ENCODE measurements at regions not wholly inside any gene's neighbourhood (a gene's known extent, or its start where the extent isn't known, plus 50 kb on each side); places are given as distances from the start of the nearest gene placed in this dataset.

- TF ChIP-seq, protein P1, sequence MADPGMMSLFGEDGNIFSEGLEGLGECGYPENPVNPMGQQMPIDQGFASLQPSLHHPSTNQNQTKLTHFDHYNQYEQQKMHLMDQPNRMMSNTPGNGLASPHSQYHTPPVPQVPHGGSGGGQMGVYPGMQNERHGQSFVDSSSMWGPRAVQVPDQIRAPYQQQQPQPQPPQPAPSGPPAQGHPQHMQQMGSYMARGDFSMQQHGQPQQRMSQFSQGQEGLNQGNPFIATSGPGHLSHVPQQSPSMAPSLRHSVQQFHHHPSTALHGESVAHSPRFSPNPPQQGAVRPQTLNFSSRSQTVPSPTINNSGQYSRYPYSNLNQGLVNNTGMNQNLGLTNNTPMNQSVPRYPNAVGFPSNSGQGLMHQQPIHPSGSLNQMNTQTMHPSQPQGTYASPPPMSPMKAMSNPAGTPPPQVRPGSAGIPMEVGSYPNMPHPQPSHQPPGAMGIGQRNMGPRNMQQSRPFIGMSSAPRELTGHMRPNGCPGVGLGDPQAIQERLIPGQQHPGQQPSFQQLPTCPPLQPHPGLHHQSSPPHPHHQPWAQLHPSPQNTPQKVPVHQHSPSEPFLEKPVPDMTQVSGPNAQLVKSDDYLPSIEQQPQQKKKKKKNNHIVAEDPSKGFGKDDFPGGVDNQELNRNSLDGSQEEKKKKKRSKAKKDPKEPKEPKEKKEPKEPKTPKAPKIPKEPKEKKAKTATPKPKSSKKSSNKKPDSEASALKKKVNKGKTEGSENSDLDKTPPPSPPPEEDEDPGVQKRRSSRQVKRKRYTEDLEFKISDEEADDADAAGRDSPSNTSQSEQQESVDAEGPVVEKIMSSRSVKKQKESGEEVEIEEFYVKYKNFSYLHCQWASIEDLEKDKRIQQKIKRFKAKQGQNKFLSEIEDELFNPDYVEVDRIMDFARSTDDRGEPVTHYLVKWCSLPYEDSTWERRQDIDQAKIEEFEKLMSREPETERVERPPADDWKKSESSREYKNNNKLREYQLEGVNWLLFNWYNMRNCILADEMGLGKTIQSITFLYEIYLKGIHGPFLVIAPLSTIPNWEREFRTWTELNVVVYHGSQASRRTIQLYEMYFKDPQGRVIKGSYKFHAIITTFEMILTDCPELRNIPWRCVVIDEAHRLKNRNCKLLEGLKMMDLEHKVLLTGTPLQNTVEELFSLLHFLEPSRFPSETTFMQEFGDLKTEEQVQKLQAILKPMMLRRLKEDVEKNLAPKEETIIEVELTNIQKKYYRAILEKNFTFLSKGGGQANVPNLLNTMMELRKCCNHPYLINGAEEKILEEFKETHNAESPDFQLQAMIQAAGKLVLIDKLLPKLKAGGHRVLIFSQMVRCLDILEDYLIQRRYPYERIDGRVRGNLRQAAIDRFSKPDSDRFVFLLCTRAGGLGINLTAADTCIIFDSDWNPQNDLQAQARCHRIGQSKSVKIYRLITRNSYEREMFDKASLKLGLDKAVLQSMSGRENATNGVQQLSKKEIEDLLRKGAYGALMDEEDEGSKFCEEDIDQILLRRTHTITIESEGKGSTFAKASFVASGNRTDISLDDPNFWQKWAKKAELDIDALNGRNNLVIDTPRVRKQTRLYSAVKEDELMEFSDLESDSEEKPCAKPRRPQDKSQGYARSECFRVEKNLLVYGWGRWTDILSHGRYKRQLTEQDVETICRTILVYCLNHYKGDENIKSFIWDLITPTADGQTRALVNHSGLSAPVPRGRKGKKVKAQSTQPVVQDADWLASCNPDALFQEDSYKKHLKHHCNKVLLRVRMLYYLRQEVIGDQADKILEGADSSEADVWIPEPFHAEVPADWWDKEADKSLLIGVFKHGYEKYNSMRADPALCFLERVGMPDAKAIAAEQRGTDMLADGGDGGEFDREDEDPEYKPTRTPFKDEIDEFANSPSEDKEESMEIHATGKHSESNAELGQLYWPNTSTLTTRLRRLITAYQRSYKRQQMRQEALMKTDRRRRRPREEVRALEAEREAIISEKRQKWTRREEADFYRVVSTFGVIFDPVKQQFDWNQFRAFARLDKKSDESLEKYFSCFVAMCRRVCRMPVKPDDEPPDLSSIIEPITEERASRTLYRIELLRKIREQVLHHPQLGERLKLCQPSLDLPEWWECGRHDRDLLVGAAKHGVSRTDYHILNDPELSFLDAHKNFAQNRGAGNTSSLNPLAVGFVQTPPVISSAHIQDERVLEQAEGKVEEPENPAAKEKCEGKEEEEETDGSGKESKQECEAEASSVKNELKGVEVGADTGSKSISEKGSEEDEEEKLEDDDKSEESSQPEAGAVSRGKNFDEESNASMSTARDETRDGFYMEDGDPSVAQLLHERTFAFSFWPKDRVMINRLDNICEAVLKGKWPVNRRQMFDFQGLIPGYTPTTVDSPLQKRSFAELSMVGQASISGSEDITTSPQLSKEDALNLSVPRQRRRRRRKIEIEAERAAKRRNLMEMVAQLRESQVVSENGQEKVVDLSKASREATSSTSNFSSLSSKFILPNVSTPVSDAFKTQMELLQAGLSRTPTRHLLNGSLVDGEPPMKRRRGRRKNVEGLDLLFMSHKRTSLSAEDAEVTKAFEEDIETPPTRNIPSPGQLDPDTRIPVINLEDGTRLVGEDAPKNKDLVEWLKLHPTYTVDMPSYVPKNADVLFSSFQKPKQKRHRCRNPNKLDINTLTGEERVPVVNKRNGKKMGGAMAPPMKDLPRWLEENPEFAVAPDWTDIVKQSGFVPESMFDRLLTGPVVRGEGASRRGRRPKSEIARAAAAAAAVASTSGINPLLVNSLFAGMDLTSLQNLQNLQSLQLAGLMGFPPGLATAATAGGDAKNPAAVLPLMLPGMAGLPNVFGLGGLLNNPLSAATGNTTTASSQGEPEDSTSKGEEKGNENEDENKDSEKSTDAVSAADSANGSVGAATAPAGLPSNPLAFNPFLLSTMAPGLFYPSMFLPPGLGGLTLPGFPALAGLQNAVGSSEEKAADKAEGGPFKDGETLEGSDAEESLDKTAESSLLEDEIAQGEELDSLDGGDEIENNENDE (IDR thresholded peaks at IDR 0.05; ENCODE audit: insufficient replicate concordance, low read length) = no peak
- TF ChIP-seq NANOG (IDR thresholded peaks at IDR 0.05; ENCODE audit: insufficient read depth, low read depth, low read length, poor library complexity, severe bottlenecking) = no peak
- no peak for TF ChIP-seq KDM5A (IDR thresholded peaks at IDR 0.05; ENCODE audit: low read length)
- no peak for TF ChIP-seq KDM1A (IDR thresholded peaks at IDR 0.05; ENCODE audit: borderline replicate concordance, low read length)
- no peak for TF ChIP-seq MAX (IDR thresholded peaks at IDR 0.05)
- TF ChIP-seq CREB1 (IDR thresholded peaks at IDR 0.05) = no peak
- no peak for TF ChIP-seq SUZ12 (IDR thresholded peaks at IDR 0.05; ENCODE audit: low read length)
Measured at GRCh38 chr16:72270531-72270930, 98.6 kb upstream of the PMFBP1 start (continued).
